Mesenchymal stem cell (in vitro differentiated cells and primary cell): ENCODE measurements at regions not wholly inside any gene's neighbourhood (a gene's known extent, or its start where the extent isn't known, plus 50 kb on each side); places are given as distances from the start of the nearest gene placed in this dataset.

Experiments
- DNase-seq: peaks from one replicate; pipeline ENCODE4 v3.0.0-alpha.2; 2013
- H2AFZ ChIP-seq: one replicate; pipeline ENCODE4 v1.6.1; 2013; ENCODE audit warnings: low read depth, mild to moderate bottlenecking, control low read depth, inconsistent platforms, low read length, moderate library complexity
- H2AK5ac ChIP-seq: 2 replicates; pipeline ENCODE4 v1.6.1; 2013; ENCODE audit warnings: low read length, moderate library complexity, mild to moderate bottlenecking, inconsistent platforms; ENCODE audit not compliant: severe bottlenecking
- H2BK120ac ChIP-seq: one replicate; pipeline ENCODE4 v1.6.1; 2013; ENCODE audit warnings: low read depth, mild to moderate bottlenecking, inconsistent platforms, low read length, moderate library complexity
- H2BK12ac ChIP-seq, 2 experiments: one replicate each; pipeline ENCODE4 v1.6.1; 2013; ENCODE audit warnings: inconsistent platforms in 2 of 2, low read length in 2 of 2, mild to moderate bottlenecking in 2 of 2, moderate library complexity in 2 of 2, control low read depth in 1 of 2
- H2BK15ac ChIP-seq: one replicate; pipeline ENCODE4 v1.6.1; 2013; ENCODE audit warnings: mild to moderate bottlenecking, low read depth, inconsistent platforms; ENCODE audit not compliant: poor library complexity, severe bottlenecking
- H2BK5ac ChIP-seq: 2 replicates; pipeline ENCODE4 v1.6.1; 2013; ENCODE audit warnings: low read depth, mild to moderate bottlenecking, low read length, control low read depth, inconsistent platforms; ENCODE audit not compliant: poor library complexity, severe bottlenecking
- H3K14ac ChIP-seq, 2 experiments: one replicate each; pipeline ENCODE4 v1.6.1; 2013; ENCODE audit warnings: inconsistent platforms in 2 of 2, low read length in 2 of 2, control low read depth in 1 of 2, mild to moderate bottlenecking in 1 of 2, moderate library complexity in 1 of 2
- H3K18ac ChIP-seq, 2 experiments: one replicate each; pipeline ENCODE4 v1.6.1; 2013; ENCODE audit warnings: inconsistent platforms in 2 of 2, low read length in 2 of 2, control low read depth in 1 of 2, low read depth in 1 of 2, mild to moderate bottlenecking in 1 of 2
- H3K23ac ChIP-seq, 2 experiments: one replicate each; pipeline ENCODE4 v1.6.1; 2013; ENCODE audit warnings: inconsistent platforms in 2 of 2, low read length in 2 of 2, mild to moderate bottlenecking in 2 of 2, moderate library complexity in 2 of 2, control low read depth in 1 of 2
- H3K27ac ChIP-seq: 2 replicates; pipeline ENCODE4 v1.5.1; 2013; ENCODE audit warnings: mild to moderate bottlenecking, moderate library complexity, low read length, control low read depth, inconsistent platforms; ENCODE audit not compliant: poor library complexity, severe bottlenecking
- H3K27me3 ChIP-seq, 2 experiments: 2 replicates each; pipeline versions ENCODE4 v1.6.1 to v1.7.0; 2013; ENCODE audit warnings: low read length in 2 of 2, mild to moderate bottlenecking in 2 of 2, moderate library complexity in 2 of 2, control low read depth in 1 of 2, inconsistent platforms in 1 of 2; ENCODE audit not compliant: control insufficient read depth in 1 of 2, insufficient read depth in 1 of 2
- H3K36me3 ChIP-seq, 2 experiments: 2 replicates each; pipeline versions ENCODE4 v1.6.1 to v1.7.0; 2013; ENCODE audit warnings: low read length in 2 of 2, control low read depth in 1 of 2, inconsistent platforms in 1 of 2, low read depth in 1 of 2, mild to moderate bottlenecking in 1 of 2; ENCODE audit not compliant: insufficient read depth in 2 of 2, control insufficient read depth in 1 of 2
- H3K4ac ChIP-seq, 2 experiments: one replicate each; pipeline ENCODE4 v1.6.1; 2013; ENCODE audit warnings: inconsistent platforms in 2 of 2, low read length in 2 of 2, mild to moderate bottlenecking in 2 of 2, moderate library complexity in 2 of 2, control low read depth in 1 of 2, low read depth in 1 of 2
- H3K4me1 ChIP-seq: 2 replicates; pipeline ENCODE4 v1.6.1; 2013; ENCODE audit warnings: low read depth, low read length, control low read depth; ENCODE audit not compliant: control insufficient read depth, insufficient read depth
- H3K4me2 ChIP-seq: 2 replicates; pipeline ENCODE4 v1.6.1; 2013; ENCODE audit warnings: low read length, mild to moderate bottlenecking, inconsistent platforms; ENCODE audit not compliant: poor library complexity, severe bottlenecking
- H3K4me3 ChIP-seq, 2 experiments: 2 replicates each; pipeline versions ENCODE4 v1.5.1 to v1.7.0; 2013; ENCODE audit warnings: low read length in 2 of 2, mild to moderate bottlenecking in 2 of 2, control low read depth in 1 of 2, low read depth in 1 of 2; ENCODE audit not compliant: insufficient read depth in 1 of 2
- H3K79me1 ChIP-seq: replicated peaks from 2 replicates; pipeline ENCODE4 v1.6.1; 2013; ENCODE audit warnings: mild to moderate bottlenecking, control low read depth, low read length, inconsistent platforms; ENCODE audit not compliant: poor library complexity, severe bottlenecking
- H3K9ac ChIP-seq: 2 replicates; pipeline ENCODE4 v1.7.0; 2013; ENCODE audit warnings: mild to moderate bottlenecking, low read length, moderate library complexity
- H3K9me3 ChIP-seq: 2 replicates; pipeline ENCODE4 v1.7.0; 2013; ENCODE audit warnings: mild to moderate bottlenecking, low read length; ENCODE audit not compliant: control insufficient read depth
- H4K8ac ChIP-seq: one replicate; pipeline ENCODE4 v1.6.1; 2013; ENCODE audit warnings: inconsistent platforms, mild to moderate bottlenecking, low read length, moderate library complexity
- H4K91ac ChIP-seq: one replicate; pipeline ENCODE4 v1.6.1; 2013; ENCODE audit warnings: mild to moderate bottlenecking, low read length, inconsistent platforms
- WGBS: methylation state at CpG from one replicate; pipeline ENCODE4 v1.1.7; 2013; ENCODE audit warnings: mixed read lengths; 5-methylcytosine and 5-hydroxymethylcytosine counted together

GRCh38 chr16:5366126-5366525 lies 268.5 kb upstream of the EEF2KMT start:
- H3K14ac ChIP-seq, result no peak overlapping the region
- no peak overlapping the region for H3K4me3 ChIP-seq
- H3K4me2 ChIP-seq, result no peak overlapping the region
- H3K4me1 ChIP-seq, result no peaks in the 10 kb centered on the region
- H4K91ac ChIP-seq, result no peak overlapping the region
- H3K79me1 ChIP-seq, result no peaks in the 10 kb centered on the region
- DNase-seq, result no peak
- no peak overlapping the region for H3K27ac ChIP-seq
- no peak overlapping the region for H2BK5ac ChIP-seq
- H2AK5ac ChIP-seq, result no peak overlapping the region
- no peaks in the 10 kb centered on the region for H3K27me3 ChIP-seq
- H3K18ac ChIP-seq, result no peak overlapping the region
- 47% methylated on average over 4 of the region's 4 CpGs for WGBS
- H3K36me3 ChIP-seq, result no peaks in the 10 kb centered on the region
- no peak overlapping the region for H3K4ac ChIP-seq
- no peaks in the 10 kb centered on the region for H3K9me3 ChIP-seq
- no peak overlapping the region for H2BK12ac ChIP-seq
- no peak overlapping the region for H2BK120ac ChIP-seq
- H3K23ac ChIP-seq, result no peak overlapping the region
- no peak overlapping the region for H2AFZ ChIP-seq
- H2BK15ac ChIP-seq, result no peak overlapping the region
- H4K8ac ChIP-seq, result no peak overlapping the region
- no peak overlapping the region for H3K9ac ChIP-seq

- H2BK15ac ChIP-seq, result no peak overlapping the region
- no peak overlapping the region for H4K91ac ChIP-seq
- no peak overlapping the region for H3K27ac ChIP-seq
- no peaks in the 10 kb centered on the region for H3K9me3 ChIP-seq
- no peak overlapping the region for H3K4ac ChIP-seq
- no peak overlapping the region for H3K9ac ChIP-seq
- DNase-seq, result no peak
- H3K14ac ChIP-seq, result no peak overlapping the region
- no peak overlapping the region for H2AK5ac ChIP-seq
- H3K23ac ChIP-seq, result no peak overlapping the region
- H3K4me1 ChIP-seq, result no peaks in the 10 kb centered on the region
- no peak overlapping the region for H2BK12ac ChIP-seq
- no peaks in the 10 kb centered on the region for H3K79me1 ChIP-seq
- H3K4me3 ChIP-seq, result no peak overlapping the region
- WGBS, result 60% methylated on average over 3 of the region's 5 CpGs
- no peak overlapping the region for H4K8ac ChIP-seq
- H2AFZ ChIP-seq, result no peak overlapping the region
- no peak overlapping the region for H2BK5ac ChIP-seq
- H3K18ac ChIP-seq, result no peak overlapping the region
- H3K27me3 ChIP-seq, result no peaks in the 10 kb centered on the region
- no peak overlapping the region for H2BK120ac ChIP-seq
- no peak overlapping the region for H3K4me2 ChIP-seq
- no peaks in the 10 kb centered on the region for H3K36me3 ChIP-seq
Observed at GRCh38 chr16:5364186-5364585, 266.6 kb upstream of the EEF2KMT start.

DNA sequence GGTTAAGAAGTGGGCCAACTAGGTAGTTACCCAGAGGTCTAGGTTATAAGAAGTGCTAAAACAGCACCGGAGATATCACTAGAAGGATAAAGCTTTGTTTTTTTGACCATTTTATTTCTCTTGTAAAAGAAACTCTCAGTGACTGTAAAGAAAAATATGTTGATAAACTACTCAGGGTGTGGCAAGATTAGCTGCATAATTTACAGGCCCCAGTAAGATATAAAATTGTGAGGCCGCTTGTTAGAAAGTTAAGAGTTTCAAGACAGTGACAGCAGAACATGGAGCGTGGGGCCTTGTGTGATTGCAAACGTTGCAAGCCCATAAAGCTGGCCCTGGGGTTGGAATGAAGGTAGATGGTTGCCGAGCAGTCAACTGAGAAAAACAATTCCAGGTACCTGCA lies 263.7 kb upstream of the EEF2KMT start:
- Histone ChIP-seq H3K4ac (no peak overlapping the region), H3K9ac (no peak overlapping the region), H4K8ac (no peak overlapping the region), H3K23ac (no peak overlapping the region), H4K91ac (no peak overlapping the region), H3K27ac (no peak overlapping the region), H3K9me3 (no peaks in the 10 kb centered on the region), H3K79me1 (no peaks in the 10 kb centered on the region), H2AFZ (no peak overlapping the region), H3K4me2 (no peak overlapping the region), H2AK5ac (no peak overlapping the region), H3K27me3 (no peaks in the 10 kb centered on the region), H2BK120ac (no peak overlapping the region), H3K14ac (no peak overlapping the region), H3K4me1 (no peaks in the 10 kb centered on the region), H3K36me3 (no peaks in the 10 kb centered on the region), H2BK5ac (no peak overlapping the region), H3K18ac (no peak overlapping the region), H2BK15ac (no peak overlapping the region), H3K4me3 (no peak overlapping the region), H2BK12ac (no peak overlapping the region)
- DNase-seq, result no peak
- 67% methylated on average over 4 of the region's 5 CpGs for WGBS

- H2BK15ac ChIP-seq, result no peak overlapping the region
- H2BK12ac ChIP-seq, result no peak overlapping the region
- H3K18ac ChIP-seq, result no peak overlapping the region
- no peaks in the 10 kb centered on the region for H3K27me3 ChIP-seq
- no peak overlapping the region for H3K4me3 ChIP-seq
- H2BK120ac ChIP-seq, result no peak overlapping the region
- H3K9me3 ChIP-seq, result no peaks in the 10 kb centered on the region
- H4K91ac ChIP-seq, result no peak overlapping the region
- H3K4me2 ChIP-seq, result no peak overlapping the region
- H4K8ac ChIP-seq, result no peak overlapping the region
- no peak overlapping the region for H3K27ac ChIP-seq
- H3K36me3 ChIP-seq, result no peaks in the 10 kb centered on the region
- H3K4me1 ChIP-seq, result no peaks in the 10 kb centered on the region
- H3K23ac ChIP-seq, result no peak overlapping the region
- H2AFZ ChIP-seq, result no peak overlapping the region
- 88% methylated on average over 5 of the region's 5 CpGs for WGBS
- no peak overlapping the region for H3K14ac ChIP-seq
- no peak overlapping the region for H3K4ac ChIP-seq
- H3K9ac ChIP-seq, result no peak overlapping the region
- H2AK5ac ChIP-seq, result no peak overlapping the region
- no peak for DNase-seq
- no peak overlapping the region for H2BK5ac ChIP-seq
- no peaks in the 10 kb centered on the region for H3K79me1 ChIP-seq
Observed at GRCh38 chr16:5354645-5355044, 257.1 kb upstream of the EEF2KMT start.
